ENCODE measurements at regions not wholly inside any gene's neighbourhood (a gene's known extent, or its start where the extent isn't known, plus 50 kb on each side); places are given as distances from the start of the nearest gene placed in this dataset.
"Not testable (repeated sequence)": the region's sequence is repeated elsewhere in the genome, so short reads cannot be mapped to it uniquely, and the experiment has no call there.

- no peak for DNase-seq (ENCODE audit: low read depth, low spot score)
Measured at GRCh38 chr6:49110916-49111315, 352.1 kb downstream of the MMUT start.

GRCh38 chr6:49097664-49098063, 365.4 kb downstream of the MMUT start:
- DNase-seq (ENCODE audit: low read depth, low spot score), result not testable (repeated sequence)

DNA sequence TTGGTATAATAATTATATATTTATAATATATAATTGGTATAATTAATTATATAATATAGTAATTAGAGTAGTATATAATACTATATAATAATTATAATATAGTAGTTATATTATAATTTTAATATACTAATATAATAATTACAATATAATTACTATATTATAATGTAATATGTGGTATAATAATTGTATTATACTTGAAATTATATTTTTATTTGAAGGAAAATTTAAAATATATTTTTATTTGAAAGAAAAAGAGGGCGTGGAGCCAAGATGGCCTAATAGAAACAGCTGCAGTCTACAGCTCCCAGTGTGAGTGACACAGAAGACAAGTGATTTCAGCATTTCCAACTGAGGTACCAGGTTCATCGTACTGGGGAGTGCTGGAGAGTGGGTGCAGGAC, 365.9 kb downstream of the MMUT start:
- no peak for DNase-seq (ENCODE audit: low read depth, low spot score)

GRCh38 chr6:49088631-49089030, 374.4 kb downstream of the MMUT start:
- no peak for DNase-seq (ENCODE audit: low read depth, low spot score)

DNA sequence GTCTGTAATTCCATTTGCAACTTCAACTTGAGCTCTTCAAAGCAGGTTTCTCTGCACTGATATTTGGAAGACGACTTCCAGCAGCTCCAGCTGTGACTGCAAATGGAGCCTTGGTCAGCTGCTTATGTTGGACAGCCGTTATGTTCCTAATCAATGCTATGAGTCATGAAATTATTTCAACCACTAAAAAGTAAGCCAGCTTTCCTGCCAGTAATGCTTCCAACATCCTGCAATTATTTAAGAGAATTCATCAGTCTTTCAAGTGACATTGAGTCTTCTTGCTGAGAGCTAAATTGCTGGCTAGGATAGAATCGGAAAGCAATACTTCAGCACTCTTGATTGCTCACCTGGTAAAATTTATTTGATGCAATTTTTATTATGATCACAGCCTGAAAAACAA, 375.7 kb downstream of the MMUT start:
- DNase-seq (ENCODE audit: low read depth, low spot score), result no peak

DNA sequence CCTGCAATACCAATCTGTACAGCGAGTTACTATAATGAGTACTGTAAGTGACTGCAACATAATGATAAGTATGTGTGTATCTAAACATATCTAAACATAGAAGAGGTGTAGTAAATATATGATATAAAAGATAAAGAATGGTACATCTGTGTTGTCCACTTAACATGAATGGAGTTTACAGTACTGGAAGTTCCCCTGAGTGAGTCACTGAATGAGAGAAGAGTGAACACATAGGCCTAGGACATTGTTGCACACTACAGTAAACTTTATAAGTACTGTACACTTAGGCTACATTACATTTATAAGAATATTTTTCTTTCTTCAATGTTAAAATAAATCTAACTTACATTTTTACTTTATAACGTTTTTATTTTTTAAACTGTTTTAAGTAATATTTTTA, 380.4 kb downstream of the MMUT start:
- DNase-seq (ENCODE audit: low read depth, low spot score), result no peak

GRCh38 chr6:49072885-49073620, 390.0 kb downstream of the MMUT start:
- no peak for DNase-seq (ENCODE audit: low read depth, low spot score)

DNA sequence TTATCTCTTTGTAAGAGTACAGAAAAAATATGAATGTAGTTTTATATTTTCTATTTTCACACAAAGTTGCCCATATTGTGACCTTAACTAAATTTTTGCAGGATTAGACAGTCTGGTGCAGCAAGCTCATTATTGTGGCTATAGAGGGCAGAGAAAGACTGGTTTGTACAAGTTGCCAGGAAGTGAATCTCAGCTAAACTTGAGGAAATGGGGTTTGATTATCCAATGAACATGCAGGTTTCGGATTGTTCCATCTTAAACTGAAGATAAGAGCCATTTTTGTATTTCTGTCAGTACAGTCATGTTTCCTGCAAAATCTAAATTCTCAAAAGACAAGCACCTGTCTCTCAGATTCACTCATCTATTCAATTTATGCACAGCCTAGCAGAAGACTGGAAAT, 390.9 kb downstream of the MMUT start:
- no peak for DNase-seq (ENCODE audit: low read depth, low spot score)

DNA sequence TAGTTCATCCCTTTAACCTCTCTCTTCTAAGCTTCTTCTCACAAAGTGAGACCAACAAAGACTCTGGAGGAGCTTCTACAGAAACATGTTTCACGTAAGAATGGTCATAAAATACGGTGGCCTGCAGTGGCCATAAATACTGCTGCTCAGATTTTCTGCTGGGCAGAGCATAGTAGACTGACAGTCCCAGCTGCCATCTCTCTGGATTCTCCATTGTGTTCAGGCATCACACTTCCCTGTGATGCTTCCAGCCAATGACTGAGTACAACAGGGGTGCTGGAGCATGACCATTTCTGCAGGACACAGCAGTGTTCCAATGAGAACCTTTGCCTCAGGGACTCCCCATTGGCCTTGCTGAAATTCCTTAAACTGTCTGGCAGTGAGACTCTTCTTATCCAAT, 392.6 kb downstream of the MMUT start:
- no peak for DNase-seq (ENCODE audit: low read depth, low spot score)

- no peak for DNase-seq (ENCODE audit: low read depth, low spot score)
Measured at GRCh38 chr6:49054311-49054710, 408.7 kb downstream of the MMUT start.

DNA sequence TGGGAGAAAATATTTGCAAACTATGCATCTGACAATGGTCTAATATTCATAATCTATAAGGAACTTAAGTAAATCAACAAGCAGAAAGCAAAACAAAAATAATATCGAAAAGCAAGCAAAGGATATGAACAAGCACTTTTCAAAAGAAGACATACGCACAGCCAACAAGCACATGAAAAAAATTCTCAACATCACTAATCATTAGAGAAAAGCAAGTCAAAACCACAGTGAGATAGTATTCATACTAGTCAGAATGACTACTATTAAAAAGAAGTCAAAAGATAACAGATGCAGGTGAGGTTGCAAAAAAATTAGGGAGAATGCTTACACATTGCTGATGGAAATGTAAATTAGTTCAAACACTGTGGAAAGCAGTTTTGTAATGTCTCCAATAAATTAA, 410.2 kb downstream of the MMUT start:
- no peak for DNase-seq (ENCODE audit: low read depth, low spot score)

DNA sequence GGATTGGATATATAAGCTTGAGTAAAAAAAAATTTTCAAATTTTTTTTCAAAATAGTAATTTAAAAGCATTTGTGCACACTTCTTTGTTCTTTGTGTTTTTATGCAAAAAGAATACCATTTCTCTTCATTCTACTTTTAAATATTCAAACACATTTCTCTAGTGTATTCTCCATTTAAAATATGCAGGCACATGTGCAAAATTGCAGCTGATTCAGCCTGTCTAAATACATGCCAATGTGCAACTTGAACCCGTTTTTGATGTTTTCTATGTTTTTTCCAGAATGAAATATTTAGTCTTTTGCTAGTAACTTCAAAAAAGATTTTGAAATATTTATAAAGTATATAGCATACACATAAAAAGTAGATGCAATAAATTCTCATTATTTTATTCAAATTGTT, 411.8 kb downstream of the MMUT start:
- DNase-seq (ENCODE audit: low read depth, low spot score), result no peak

GRCh38 chr6:49050584-49050983, 412.5 kb downstream of the MMUT start:
- no peak for DNase-seq (ENCODE audit: low read depth, low spot score)

DNA sequence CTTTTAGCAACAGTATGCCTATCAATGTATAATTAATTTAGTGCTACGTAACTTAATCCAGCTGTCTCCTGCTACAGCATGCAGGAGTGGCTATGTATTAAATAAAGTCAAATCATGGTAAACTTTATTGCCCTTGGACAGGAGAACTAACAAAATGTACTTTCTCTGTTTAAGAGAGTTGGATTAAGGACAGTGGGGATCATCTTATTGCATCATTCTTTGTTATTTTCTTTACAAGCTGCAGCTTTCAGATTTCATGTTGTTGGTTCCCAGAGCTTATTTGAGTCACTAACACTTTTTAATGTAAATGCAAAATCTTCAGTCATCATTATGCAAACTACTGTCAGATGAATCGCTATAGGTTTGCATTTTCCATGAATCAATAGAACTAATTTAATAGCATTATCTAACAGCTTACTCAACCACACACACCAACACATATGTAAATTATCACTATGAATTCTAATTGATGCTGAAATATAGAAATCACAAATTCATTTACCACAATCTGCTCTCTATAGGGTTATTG, 424.7 kb downstream of the MMUT start:
- no peak for DNase-seq (ENCODE audit: low read depth, low spot score)

DNA sequence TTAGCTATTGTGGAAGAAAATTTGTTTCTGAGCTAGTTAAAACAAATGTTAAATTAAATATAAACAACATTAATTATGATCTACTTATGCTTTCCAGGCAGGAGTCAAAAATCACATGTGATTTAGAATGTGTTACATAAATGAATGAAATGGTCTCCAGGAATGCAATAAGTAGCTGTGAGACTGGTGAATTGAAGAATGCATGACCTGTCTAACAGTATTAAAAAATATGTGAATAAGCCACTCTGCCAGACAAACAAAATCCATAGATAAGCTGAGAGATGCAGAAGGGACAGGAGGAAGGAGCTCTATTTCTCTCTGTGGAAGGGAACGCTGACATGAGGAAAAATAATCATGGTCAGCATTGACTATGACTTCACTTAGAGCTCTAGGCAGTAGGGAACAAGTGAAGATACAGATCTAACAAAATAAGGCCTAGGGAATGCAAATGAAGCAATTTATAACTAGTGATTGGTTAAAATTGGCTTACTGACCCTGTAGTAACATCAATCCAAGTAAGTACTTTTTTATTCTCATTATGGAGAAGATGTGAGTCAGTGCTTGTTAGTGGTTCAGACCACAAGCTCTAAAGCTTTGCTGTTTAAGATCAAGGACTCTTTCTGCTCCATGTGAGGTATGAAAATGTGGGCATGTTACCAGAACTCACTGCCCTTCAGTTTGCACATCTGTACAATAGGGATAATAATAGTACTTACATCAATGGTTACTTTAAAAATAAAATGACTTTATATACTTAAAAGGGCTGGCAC, 432.6 kb downstream of the MMUT start:
- no peak for DNase-seq (ENCODE audit: low read depth, low spot score)

- DNase-seq (ENCODE audit: low read depth, low spot score), result no peak
Measured at GRCh38 chr6:49027644-49028043, 435.4 kb downstream of the MMUT start.

- DNase-seq (ENCODE audit: low read depth, low spot score), result no peak
Measured at GRCh38 chr6:49025273-49026240, 437.5 kb downstream of the MMUT start.

DNA sequence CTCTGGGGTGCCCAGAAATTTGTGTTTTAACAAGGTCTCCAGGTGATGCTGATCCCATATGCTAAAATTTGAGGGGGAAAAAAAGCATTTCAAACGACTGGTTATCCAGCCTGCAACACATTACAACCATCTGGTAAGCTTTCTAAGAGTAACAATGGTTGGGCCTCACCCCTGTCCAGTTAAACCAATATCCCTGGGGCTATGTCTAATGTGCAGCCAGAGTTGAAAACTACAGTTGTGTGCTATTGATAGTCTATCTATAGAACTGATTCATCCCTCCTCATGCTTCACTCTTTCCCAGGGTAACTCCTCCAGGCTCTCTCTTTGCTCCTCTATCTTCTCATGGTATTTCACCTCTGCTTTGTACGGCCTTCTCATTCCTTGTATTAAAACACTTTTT, 458.3 kb downstream of the MMUT start:
- no peak for DNase-seq (ENCODE audit: low read depth, low spot score)

- DNase-seq (ENCODE audit: low read depth, low spot score), result no peak
Measured at GRCh38 chr6:49003348-49003747, 459.7 kb downstream of the MMUT start.

DNA sequence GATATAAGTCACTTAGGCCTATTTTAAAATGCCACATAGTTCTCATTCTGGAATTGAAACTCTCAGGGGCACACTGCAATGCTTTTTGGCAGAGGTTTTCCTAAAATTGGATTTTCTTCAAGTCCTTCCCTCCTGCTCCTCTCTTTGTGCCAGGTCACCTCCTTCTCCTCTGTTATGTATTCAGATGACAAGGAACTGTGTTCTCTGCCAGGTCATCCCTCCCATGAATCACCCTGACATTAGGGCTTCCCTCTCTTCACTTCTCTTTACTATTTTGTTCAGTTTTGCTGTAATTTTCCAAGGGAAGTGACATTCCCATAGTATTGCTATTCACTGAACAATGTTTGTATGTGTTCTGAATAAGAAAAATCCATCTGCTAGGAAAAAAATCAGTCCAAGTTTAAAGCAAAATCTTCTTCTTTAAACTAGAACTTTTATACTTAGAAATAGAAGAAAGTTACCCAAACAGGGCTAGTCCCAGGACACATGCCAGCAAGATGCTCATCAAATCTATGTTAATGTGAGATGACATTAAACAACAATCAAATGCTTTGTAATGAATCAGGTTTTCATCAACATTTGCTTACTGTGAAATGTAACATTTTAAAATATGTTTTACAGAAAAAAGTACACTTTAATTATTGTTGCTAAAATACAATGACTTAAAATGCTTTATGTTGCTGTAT, 461.1 kb downstream of the MMUT start:
- DNase-seq (ENCODE audit: low read depth, low spot score), result no peak

DNA sequence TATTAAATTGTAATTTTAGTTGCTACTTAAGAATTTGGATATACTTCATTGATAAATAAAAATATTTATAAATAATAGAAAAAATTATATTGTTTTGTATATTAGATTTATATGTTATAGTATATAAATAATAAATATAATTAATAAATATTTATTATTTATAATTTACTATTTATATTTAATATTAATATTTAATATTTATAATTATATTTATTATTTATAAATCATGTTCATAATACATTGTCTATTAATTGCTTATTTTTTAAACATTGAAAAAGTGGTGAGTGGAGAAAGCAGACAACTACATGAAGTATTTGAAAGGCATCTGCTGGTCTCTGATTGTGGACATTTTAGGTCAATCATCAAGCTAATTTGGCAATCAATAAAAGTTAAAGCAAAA, 464.5 kb downstream of the MMUT start:
- DNase-seq (ENCODE audit: low read depth, low spot score), result no peak

Data from smooth muscle cell of the brain vasculature (primary cell).